ENCODE measurements at regions not wholly inside any gene's neighbourhood (a gene's known extent, or its start where the extent isn't known, plus 50 kb on each side); places are given as distances from the start of the nearest gene placed in this dataset.

GRCh38 chr19:56972291-56972841, 131.8 kb upstream of the PEG3 start:
- H3K27ac Mint-ChIP-seq (ENCODE audit: unreplicated experiment), result no peak overlapping the region
- no peaks in the 10 kb centered on the region for H3K4me1 Mint-ChIP-seq (ENCODE audit: unreplicated experiment)
- no peak for DNase-seq (ENCODE audit: extremely low spot score, unreplicated experiment)
- TF ChIP-seq CTCF (IDR thresholded peaks at IDR 0.05), result no peak
- no peaks in the 10 kb centered on the region for H3K36me3 Mint-ChIP-seq (ENCODE audit: unreplicated experiment)
- H3K27me3 Mint-ChIP-seq (ENCODE audit: unreplicated experiment), result no peaks in the 10 kb centered on the region
- H3K4me3 Mint-ChIP-seq (ENCODE audit: unreplicated experiment), result no peak overlapping the region
- peaks cover 45% of the 10 kb centered on the region for H3K9me3 Mint-ChIP-seq (ENCODE audit: unreplicated experiment)

- H3K4me1 Mint-ChIP-seq (ENCODE audit: unreplicated experiment), result no peaks in the 10 kb centered on the region
- TF ChIP-seq CTCF (IDR thresholded peaks at IDR 0.05), result no peak
- peaks cover 50% of the 10 kb centered on the region for H3K9me3 Mint-ChIP-seq (ENCODE audit: unreplicated experiment)
- no peak overlapping the region for H3K4me3 Mint-ChIP-seq (ENCODE audit: unreplicated experiment)
- H3K27me3 Mint-ChIP-seq (ENCODE audit: unreplicated experiment), result no peaks in the 10 kb centered on the region
- H3K27ac Mint-ChIP-seq (ENCODE audit: unreplicated experiment), result no peak overlapping the region
- no peaks in the 10 kb centered on the region for H3K36me3 Mint-ChIP-seq (ENCODE audit: unreplicated experiment)
- no peak for DNase-seq (ENCODE audit: extremely low spot score, unreplicated experiment)
Observed at GRCh38 chr19:56973713-56974555, 133.4 kb upstream of the PEG3 start.

- no peak for DNase-seq (ENCODE audit: extremely low spot score, unreplicated experiment)
- Mint-ChIP-seq H3K27ac (ENCODE audit: unreplicated experiment) (no peak overlapping the region), H3K27me3 (ENCODE audit: unreplicated experiment) (no peaks in the 10 kb centered on the region), H3K4me3 (ENCODE audit: unreplicated experiment) (no peak overlapping the region), H3K36me3 (ENCODE audit: unreplicated experiment) (no peaks in the 10 kb centered on the region), H3K9me3 (ENCODE audit: unreplicated experiment) (peaks cover 44% of the 10 kb centered on the region), H3K4me1 (ENCODE audit: unreplicated experiment) (no peaks in the 10 kb centered on the region)
- no peak for TF ChIP-seq CTCF (IDR thresholded peaks at IDR 0.05)
Observed at GRCh38 chr19:56974556-56975207, 134.2 kb upstream of the PEG3 start.

GRCh38 chr19:56976300-56976699, 135.8 kb upstream of the PEG3 start:
- Mint-ChIP-seq H3K27ac (ENCODE audit: unreplicated experiment) (no peak overlapping the region), H3K27me3 (ENCODE audit: unreplicated experiment) (no peaks in the 10 kb centered on the region), H3K4me1 (ENCODE audit: unreplicated experiment) (no peaks in the 10 kb centered on the region), H3K36me3 (ENCODE audit: unreplicated experiment) (no peaks in the 10 kb centered on the region), H3K9me3 (ENCODE audit: unreplicated experiment) (peaks cover 37% of the 10 kb centered on the region), H3K4me3 (ENCODE audit: unreplicated experiment) (no peak overlapping the region)
- no peak for TF ChIP-seq CTCF (IDR thresholded peaks at IDR 0.05)
- DNase-seq (ENCODE audit: extremely low spot score, unreplicated experiment), result no peak
